C4-2B (cell line): ENCODE measurements at regions not wholly inside any gene's neighbourhood (a gene's known extent, or its start where the extent isn't known, plus 50 kb on each side); places are given as distances from the start of the nearest gene placed in this dataset.
"Not testable (repeated sequence)": the region's sequence is repeated elsewhere in the genome, so short reads cannot be mapped to it uniquely, and the experiment has no call there.

Source experiments
- H3K27ac ChIP-seq: fragments of 450-650 bp; 2 replicates; pipeline ENCODE4 v1.5.1; 2017
- CTCF ChIP-seq: fragments of 450-650 bp; conservative IDR thresholded peaks from 2 replicates; pipeline ENCODE4 v1.5.1; 2017; ENCODE audit warnings: mild to moderate bottlenecking
- ZFX ChIP-seq: fragments of 450-650 bp; IDR thresholded peaks from 2 replicates; pipeline ENCODE4 v1.6.1; 2017

GRCh38 chr6:92989656-92990055 is 429.7 kb downstream of the EPHA7 start:
- TF ChIP-seq ZFX (no peak), CTCF (no peak)
- no peak overlapping the region for H3K27ac ChIP-seq

DNA sequence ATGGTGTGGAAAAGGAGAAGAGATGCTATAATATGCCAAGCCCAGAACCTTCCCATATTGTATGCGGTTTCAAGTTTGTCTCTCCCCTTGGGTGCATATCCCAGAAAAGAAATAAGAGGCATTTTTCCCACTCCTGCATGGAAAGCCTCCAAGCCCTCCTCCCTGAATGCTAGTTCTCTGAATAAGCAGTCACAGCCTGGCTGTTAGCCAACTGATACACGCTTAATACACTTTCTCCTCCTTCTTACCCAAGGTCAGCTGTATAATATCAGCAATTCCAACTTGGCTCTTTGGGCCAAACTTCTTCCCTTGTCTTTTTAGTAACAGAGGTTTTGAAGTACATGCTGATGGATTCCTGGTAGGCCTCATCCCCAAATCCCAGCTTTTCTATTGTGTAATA is 440.1 kb downstream of the EPHA7 start:
- H3K27ac ChIP-seq, result no peak overlapping the region
- TF ChIP-seq CTCF (no peak), ZFX (no peak)

GRCh38 chr6:92977018-92977417 is 442.3 kb downstream of the EPHA7 start:
- H3K27ac ChIP-seq, result no peak overlapping the region
- no peak for TF ChIP-seq ZFX
- TF ChIP-seq CTCF, result no peak

GRCh38 chr6:92967362-92967761 is 452.0 kb downstream of the EPHA7 start:
- no peak for TF ChIP-seq ZFX
- TF ChIP-seq CTCF, result no peak
- H3K27ac ChIP-seq, result no peak overlapping the region

DNA sequence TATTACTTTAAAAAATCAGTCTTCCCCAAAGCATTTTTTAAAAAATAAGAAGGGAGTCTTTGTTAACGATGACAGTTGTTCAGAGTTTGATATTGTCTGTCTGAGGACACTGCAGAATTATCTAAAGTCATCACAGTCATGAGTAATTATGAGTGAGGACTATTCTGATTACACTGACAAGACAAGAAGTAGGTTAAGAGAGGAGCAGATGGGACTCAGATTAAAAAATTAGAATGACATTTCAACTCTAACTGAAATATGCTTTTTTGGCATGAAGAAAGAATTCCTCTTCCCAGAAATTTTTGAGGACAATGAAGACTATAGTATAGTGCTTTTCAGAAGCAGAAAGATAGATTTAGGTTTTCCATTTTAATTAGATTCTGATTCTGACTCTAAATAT is 456.5 kb downstream of the EPHA7 start:
- TF ChIP-seq CTCF, result no peak
- no peak overlapping the region for H3K27ac ChIP-seq

DNA sequence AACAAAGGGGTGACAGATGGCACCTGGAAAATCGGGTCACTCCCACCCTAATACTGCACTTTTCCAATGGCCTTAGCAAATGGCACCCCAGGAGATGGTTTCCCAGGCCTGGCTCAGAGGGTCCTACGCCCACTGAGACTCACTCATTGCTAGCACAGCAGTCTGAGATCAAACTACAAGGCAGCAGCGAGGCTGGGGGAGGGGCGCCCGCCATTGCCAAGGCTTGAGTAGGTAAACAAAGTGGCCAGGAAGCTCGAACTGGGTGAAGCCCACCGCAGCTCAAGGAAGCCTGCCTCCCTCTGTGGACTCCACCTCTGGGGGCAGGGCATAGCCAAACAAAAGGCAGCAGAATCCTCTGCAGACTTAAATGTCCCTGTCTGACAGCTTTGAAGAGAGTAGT is 467.2 kb downstream of the EPHA7 start:
- not testable (repeated sequence) for H3K27ac ChIP-seq

GRCh38 chr6:92945799-92946198 is 473.6 kb downstream of the EPHA7 start:
- TF ChIP-seq ZFX (no peak), CTCF (no peak)
- no peak overlapping the region for H3K27ac ChIP-seq

GRCh38 chr6:92944132-92944531 is 475.2 kb downstream of the EPHA7 start:
- H3K27ac ChIP-seq, result no peak overlapping the region
- TF ChIP-seq ZFX (no peak), CTCF (no peak)
